Transverse colon (tissue), 4 donors: ENCODE measurements at regions not wholly inside any gene's neighbourhood (a gene's known extent, or its start where the extent isn't known, plus 50 kb on each side); places are given as distances from the start of the nearest gene placed in this dataset.
"Not testable (repeated sequence)": the region's sequence is repeated elsewhere in the genome, so short reads cannot be mapped to it uniquely, and the experiment has no call there.

Experiments used
- DNase-seq: peaks from one replicate; pipeline ENCODE4 v3.0.0-alpha.2; 2019
- H3K27ac ChIP-seq, 4 donors: fragments of 200-600 bp; sonication (generic); 2 replicates each; pipeline ENCODE4 v1.5.1; 2016 to 2018; ENCODE audit warnings: inconsistent platforms in 4 of 4
- H3K27me3 ChIP-seq: fragments of 200-600 bp; sonication (generic); 2 replicates; pipeline ENCODE4 v1.5.1; 2017; ENCODE audit warnings: inconsistent platforms
- H3K36me3 ChIP-seq, 4 donors: fragments of 200-600 bp; sonication (generic); 2 replicates each; pipeline ENCODE4 v1.5.1; 2017 to 2019; ENCODE audit warnings: inconsistent platforms in 4 of 4
- H3K4me1 ChIP-seq, 4 donors: fragments of 200-600 bp; sonication (generic); 2 replicates each; pipeline ENCODE4 v1.5.1; 2017 to 2020; ENCODE audit warnings: inconsistent platforms in 4 of 4
- H3K4me3 ChIP-seq, 4 donors: fragments of 200-600 bp; sonication (generic); 1 replicate in 1 of 4; 2 replicates in 3 of 4; pipeline versions ENCODE4 v1.5.1 to v1.6.1; 2017 to 2019; ENCODE audit warnings: inconsistent platforms in 4 of 4
- H3K9me3 ChIP-seq, 2 donors: fragments of 200-600 bp; sonication (generic); 2 replicates each; pipeline ENCODE4 v1.5.1; 2017 to 2019; ENCODE audit warnings: inconsistent platforms in 2 of 2
- EP300 ChIP-seq: sonication (generic); formaldehyde crosslinking; IDR thresholded peaks from one replicate; pipeline ENCODE4 v1.6.1; 2017; ENCODE audit warnings: antibody characterized with exemption, low read depth
- POLR2A ChIP-seq: fragments of 450-650 bp; IDR thresholded peaks from one replicate; pipeline ENCODE4 v1.6.1; 2016; ENCODE audit warnings: antibody characterized with exemption, mild to moderate bottlenecking, moderate library complexity
- POLR2AphosphoS5 ChIP-seq, 3 donors: sonication (generic); formaldehyde crosslinking; IDR thresholded peaks; one replicate each; pipeline ENCODE4 v1.6.1; 2016; ENCODE audit warnings: antibody characterized with exemption in 3 of 3
- WGBS, 2 donors: methylation state at CpG; one replicate each; pipeline ENCODE4 v1.1.5; 2018; ENCODE audit warnings: low coverage in 1 of 2; 5-methylcytosine and 5-hydroxymethylcytosine counted together
- in situ Hi-C, 4 donors: fragments of 200-750 bp; cut with MboI; loops; one replicate each; pipeline versions ENCODE4 v1.15.0 to v1.15.1; 2017; ENCODE audit warnings: low sequenced_read_pairs in 3 of 4, low pct_ligation_motif_present in 1 of 4, low pct_unique_long_range_greater_than_20kb in 1 of 4
- intact Hi-C: fragments of 100-400 bp; cut with DNase I; formaldehyde crosslinking; loops from one replicate; pipeline ENCODE4 v1.15.1; 2023; ENCODE audit warnings: low total_unique reads
- TF ChIP-seq, protein P1 (sequence below), 5 experiments: fragments of 200-600 bp in 3 of 5; fragments of 450-650 bp in 2 of 5; sonication (generic) in 3 of 5; IDR thresholded peaks; 1 replicate in 2 of 5; 2 replicates in 3 of 5; pipeline ENCODE4 v1.5.1; 2016 to 2017; ENCODE audit warnings: antibody characterized with exemption in 5 of 5, inconsistent platforms in 3 of 5, mild to moderate bottlenecking in 2 of 5, moderate library complexity in 1 of 5

DNA sequence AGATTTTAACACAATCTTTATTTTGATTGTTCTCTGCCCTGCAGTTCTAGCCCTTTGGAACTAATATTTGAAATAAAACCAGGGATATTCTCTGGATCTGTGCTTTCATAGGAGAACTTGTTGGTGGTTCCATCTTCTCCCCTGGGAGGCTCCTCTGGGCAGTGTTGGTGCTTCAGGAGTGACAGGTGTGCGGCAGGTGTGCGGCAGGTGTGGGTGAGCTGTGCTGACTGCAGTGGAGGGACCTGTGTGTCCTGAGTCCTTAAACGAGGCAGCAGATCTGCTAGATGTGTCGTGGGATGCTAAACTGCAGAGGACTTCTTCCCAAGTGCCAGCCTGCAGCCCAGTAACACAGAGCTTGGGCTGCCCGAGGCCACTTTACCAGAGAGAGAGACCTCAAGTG is 98.4 kb downstream of the LYZL1 start:
- no peaks in the 10 kb centered on the region for H3K9me3 ChIP-seq
- peaks cover 0 to 3% (median 0%) of the 10 kb centered on the region in 4 donors for H3K4me1 ChIP-seq
- no peaks in the 10 kb centered on the region for H3K27me3 ChIP-seq
- no peak for TF ChIP-seq POLR2A
- intact Hi-C loops = loop anchor here (5.0 kb wide), 1 partner anchor 60 kb away; no protein-coding TSS in a partner anchor
- no peak overlapping the region for H3K27ac ChIP-seq
- no peak for DNase-seq
- 47% methylated on average over 5 of the region's 5 CpGs; no CpG with 5 or more reads in 1 of the 2 donors for WGBS, 2 donors
- no peaks in the 10 kb centered on the region for H3K36me3 ChIP-seq
- in situ Hi-C loops = loop anchor here in 1 of 4 donors (5.0 kb wide), 1 partner anchor 65 kb away; no protein-coding TSS in a partner anchor
- H3K4me3 ChIP-seq = no peak overlapping the region

DNA sequence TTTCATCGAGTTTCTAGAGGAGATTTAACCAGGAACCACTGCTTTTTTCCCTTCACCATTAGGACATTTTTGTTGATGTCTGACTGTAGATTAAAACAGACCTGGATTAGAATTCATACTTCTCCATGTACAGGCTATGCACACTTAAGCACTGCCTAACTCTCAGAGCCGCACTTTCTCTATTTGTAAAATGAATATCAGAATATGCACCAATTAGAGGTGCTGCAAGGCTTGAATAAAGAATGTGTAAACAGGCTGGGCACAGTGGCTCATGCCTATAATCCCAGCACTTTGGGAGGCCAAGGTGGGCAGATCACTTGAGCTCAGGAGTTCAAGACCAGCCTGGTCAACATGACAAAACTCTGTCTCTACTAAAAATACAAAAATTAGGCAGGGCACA is 99.2 kb downstream of the LYZL1 start:
- H3K36me3 ChIP-seq, H3K4me3 ChIP-seq, H3K27me3 ChIP-seq, H3K9me3 ChIP-seq, H3K27ac ChIP-seq, DNase-seq, H3K4me1 ChIP-seq: not testable (repeated sequence)
- in situ Hi-C loops (loop anchor here in 1 of 4 donors (5.0 kb wide), 1 partner anchor 64 kb away; no protein-coding TSS in a partner anchor), intact Hi-C loops (loop anchor here (5.0 kb wide), 1 partner anchor 59 kb away; no protein-coding TSS in a partner anchor)
- 52 to 60% methylated on average over 2 of the region's 2 CpGs for whole genome bisulfite sequencing, 2 donors

DNA sequence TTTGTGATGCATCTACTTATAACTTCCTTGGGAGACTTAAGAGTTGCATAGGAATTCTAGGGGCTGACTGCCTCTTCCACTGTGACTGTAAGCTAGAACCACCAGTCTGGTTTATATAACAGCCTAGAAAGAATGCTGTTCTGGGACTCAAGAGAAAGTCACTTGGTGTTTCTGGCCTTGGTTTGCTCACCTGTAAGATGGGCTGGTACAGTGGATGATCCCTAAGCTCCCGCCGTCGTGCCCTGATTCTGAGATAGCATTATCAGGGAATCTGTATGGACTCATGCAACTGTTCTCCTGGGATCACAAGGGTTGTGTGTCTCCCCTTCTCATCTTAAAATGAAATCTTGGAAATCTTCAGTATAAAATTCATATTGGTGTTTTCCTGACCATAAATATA is 100.6 kb downstream of the LYZL1 start:
- H3K27ac ChIP-seq = no peak overlapping the region
- WGBS, 2 donors = 100% methylated on average over 3 of the region's 3 CpGs; no CpG with 5 or more reads in 1 of the 2 donors

DNA sequence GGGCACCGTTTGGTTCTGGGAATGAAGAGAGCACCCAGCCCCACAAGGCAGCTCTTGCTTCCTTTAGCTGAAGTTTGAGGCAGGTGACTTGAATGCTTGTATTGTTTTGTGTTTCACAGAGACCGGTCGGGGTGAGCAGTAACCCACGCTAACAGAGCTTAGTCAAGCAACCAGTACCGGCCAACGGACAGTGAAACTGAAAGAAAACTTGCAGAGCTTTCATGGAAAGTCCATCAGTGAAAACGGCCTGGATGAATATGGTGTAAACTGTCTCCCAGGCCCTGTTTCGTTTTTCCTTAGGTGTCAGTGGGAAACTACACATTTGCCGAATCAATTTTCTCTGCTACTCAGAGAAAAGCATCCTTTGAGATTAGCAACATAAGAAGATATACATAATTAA is 101.1 kb downstream of the LYZL1 start:
- intact Hi-C loops = loop anchor here (5.0 kb wide), 1 partner anchor 57 kb away; no protein-coding TSS in a partner anchor
- DNase-seq = no peak
- no peak overlapping the region for H3K27ac ChIP-seq

More for the DNA sequence above, 100.6 kb downstream of the LYZL1 start:
- Histone ChIP-seq H3K36me3 (no peaks in the 10 kb centered on the region), H3K4me3 (no peak overlapping the region), H3K27me3 (no peaks in the 10 kb centered on the region), H3K9me3 (no peaks in the 10 kb centered on the region), H3K4me1 (peaks cover 0 to 3% (median 0%) of the 10 kb centered on the region in 4 donors)
- TF ChIP-seq POLR2A = no peak
- TF ChIP-seq, protein P1, sequence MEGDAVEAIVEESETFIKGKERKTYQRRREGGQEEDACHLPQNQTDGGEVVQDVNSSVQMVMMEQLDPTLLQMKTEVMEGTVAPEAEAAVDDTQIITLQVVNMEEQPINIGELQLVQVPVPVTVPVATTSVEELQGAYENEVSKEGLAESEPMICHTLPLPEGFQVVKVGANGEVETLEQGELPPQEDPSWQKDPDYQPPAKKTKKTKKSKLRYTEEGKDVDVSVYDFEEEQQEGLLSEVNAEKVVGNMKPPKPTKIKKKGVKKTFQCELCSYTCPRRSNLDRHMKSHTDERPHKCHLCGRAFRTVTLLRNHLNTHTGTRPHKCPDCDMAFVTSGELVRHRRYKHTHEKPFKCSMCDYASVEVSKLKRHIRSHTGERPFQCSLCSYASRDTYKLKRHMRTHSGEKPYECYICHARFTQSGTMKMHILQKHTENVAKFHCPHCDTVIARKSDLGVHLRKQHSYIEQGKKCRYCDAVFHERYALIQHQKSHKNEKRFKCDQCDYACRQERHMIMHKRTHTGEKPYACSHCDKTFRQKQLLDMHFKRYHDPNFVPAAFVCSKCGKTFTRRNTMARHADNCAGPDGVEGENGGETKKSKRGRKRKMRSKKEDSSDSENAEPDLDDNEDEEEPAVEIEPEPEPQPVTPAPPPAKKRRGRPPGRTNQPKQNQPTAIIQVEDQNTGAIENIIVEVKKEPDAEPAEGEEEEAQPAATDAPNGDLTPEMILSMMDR (IDR thresholded peaks at IDR 0.05) = no peak
- no peak for TF ChIP-seq POLR2AphosphoS5 (IDR thresholded peaks at IDR 0.05)
- TF ChIP-seq EP300 = no peak
- intact Hi-C loops (loop anchor here (5.0 kb wide), 1 partner anchor 58 kb away; no protein-coding TSS in a partner anchor), in situ Hi-C loops (loop anchor here in 1 of 4 donors (5.0 kb wide), 1 partner anchor 63 kb away; no protein-coding TSS in a partner anchor)
- no peak for DNase-seq

DNA sequence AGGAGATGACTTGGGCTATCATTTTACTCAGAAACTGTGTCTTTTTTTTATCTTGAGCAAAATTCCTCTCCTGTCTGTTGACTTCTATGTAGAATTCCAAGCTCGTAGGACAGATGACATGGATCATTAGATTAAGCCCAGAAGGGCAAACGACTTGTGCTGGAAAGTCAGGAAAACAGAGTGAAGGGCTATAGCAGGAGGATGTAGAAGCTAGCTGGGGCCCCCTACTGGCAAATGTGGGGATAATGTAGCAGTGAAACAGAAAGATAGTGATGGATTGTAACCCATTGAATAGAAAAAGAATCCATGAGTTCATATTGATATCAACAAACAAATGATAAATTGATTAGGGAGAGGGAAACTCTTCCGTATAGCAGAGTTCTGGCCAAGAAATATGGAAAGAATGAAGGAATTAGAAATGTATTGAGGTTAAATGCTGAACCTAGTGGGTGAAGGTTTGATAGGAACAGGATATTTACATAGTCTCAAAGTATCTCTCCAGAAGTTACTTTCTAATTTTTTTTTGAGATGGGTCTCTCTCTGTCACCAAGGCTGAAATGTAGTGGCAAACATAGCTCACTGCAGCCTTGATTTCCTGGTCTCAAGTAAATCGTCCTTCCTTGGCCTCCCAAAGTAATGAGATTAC is 103.6 kb downstream of the LYZL1 start:
- Histone ChIP-seq H3K36me3 (no peaks in the 10 kb centered on the region), H3K4me3 (no peak overlapping the region), H3K27ac (no peak overlapping the region), H3K9me3 (no peaks in the 10 kb centered on the region), H3K4me1 (no peaks in the 10 kb centered on the region), H3K27me3 (no peaks in the 10 kb centered on the region)
- in situ Hi-C loops = no loop called here
- intact Hi-C loops = no loop called here
- no peak for TF ChIP-seq POLR2AphosphoS5 (IDR thresholded peaks at IDR 0.05)
- TF ChIP-seq, protein P1 (IDR thresholded peaks at IDR 0.05) = peak; percentile 54 to 76 (median 73)
- DNase-seq = peak; percentile 33
- 34 to 35% methylated on average over 4 of the region's 4 CpGs for WGBS, 2 donors

More for the DNA sequence above, 101.1 kb downstream of the LYZL1 start:
- in situ Hi-C loops = loop anchor here in 1 of 4 donors (5.0 kb wide), 1 partner anchor 62 kb away; no protein-coding TSS in a partner anchor
- no peaks in the 10 kb centered on the region for H3K27me3 ChIP-seq
- H3K4me3 ChIP-seq = no peak overlapping the region
- H3K36me3 ChIP-seq = no peaks in the 10 kb centered on the region
- no peak for TF ChIP-seq EP300
- TF ChIP-seq POLR2AphosphoS5 (IDR thresholded peaks at IDR 0.05) = no peak
- TF ChIP-seq, protein P1 (IDR thresholded peaks at IDR 0.05) = no peak
- TF ChIP-seq POLR2A = no peak
- 36 to 67% methylated on average over 3 to 9 of the region's 9 CpGs for WGBS, 2 donors
- H3K9me3 ChIP-seq = no peaks in the 10 kb centered on the region
- peaks cover 0 to 3% (median 0%) of the 10 kb centered on the region in 4 donors for H3K4me1 ChIP-seq
